SH-SY5Y (cell line): ENCODE measurements at regions not wholly inside any gene's neighbourhood (a gene's known extent, or its start where the extent isn't known, plus 50 kb on each side); places are given as distances from the start of the nearest gene placed in this dataset.

ENCODE experiments used
- GATA2 ChIP-seq: IDR thresholded peaks from 2 replicates; pipeline ENCODE4 v1.6.1; 2011; ENCODE audit warnings: mild to moderate bottlenecking, low read depth, low read length
- GATA3 ChIP-seq: IDR thresholded peaks from 2 replicates; pipeline ENCODE4 v1.6.1; 2011; ENCODE audit warnings: low read depth, mild to moderate bottlenecking, low read length, moderate library complexity

- TF ChIP-seq GATA2 (no peak), GATA3 (no peak)
These were observed 433.2 kb upstream of the MEX3C start for GRCh38 chr18:51630706-51631105.
